GM13976 (cell line): ENCODE measurements at regions not wholly inside any gene's neighbourhood (a gene's known extent, or its start where the extent isn't known, plus 50 kb on each side); places are given as distances from the start of the nearest gene placed in this dataset.

ENCODE experiments used
- DNase-seq: peaks from one replicate; pipeline ENCODE4 v3.0.0; 2012; ENCODE audit warnings: low spot score
- in situ Hi-C: fragments of 300-500 bp; cut with MboI; formaldehyde crosslinking; loops from one replicate; pipeline ENCODE4 v1.12.0; 2022; ENCODE audit warnings: low sequenced_read_pairs, mixed read lengths, inconsistent platforms; ENCODE audit not compliant: unreplicated experiment
- TF ChIP-seq, protein P1 (sequence below): IDR thresholded peaks from 2 replicates; pipeline ENCODE4 v1.5.1; 2012; ENCODE audit warnings: borderline replicate concordance, mild to moderate bottlenecking; ENCODE audit not compliant: insufficient read depth; ENCODE audit errors: extremely low read depth, missing control alignments, control extremely low read depth

DNA sequence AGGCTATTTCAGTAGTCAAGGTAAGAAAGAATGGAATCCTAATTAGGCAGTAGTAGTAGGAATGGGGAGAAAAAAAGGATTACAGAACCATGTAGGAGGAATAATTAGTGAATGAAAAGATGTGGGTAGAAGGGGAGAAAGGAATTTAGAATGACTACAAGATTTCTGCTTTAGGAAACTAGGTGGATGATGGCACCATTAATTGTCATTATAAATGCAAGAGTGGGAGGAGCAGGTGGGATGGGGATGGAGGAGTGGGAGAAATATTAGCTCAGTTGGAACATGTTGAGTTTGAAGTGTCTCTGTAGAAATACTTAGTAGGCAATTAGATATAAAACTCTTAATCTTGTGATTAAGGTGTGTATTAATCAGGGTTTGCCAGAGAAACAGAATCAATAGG is 50.0 kb upstream of the C21orf91 start:
- in situ Hi-C loops, result no loop called here
- TF ChIP-seq, protein P1, sequence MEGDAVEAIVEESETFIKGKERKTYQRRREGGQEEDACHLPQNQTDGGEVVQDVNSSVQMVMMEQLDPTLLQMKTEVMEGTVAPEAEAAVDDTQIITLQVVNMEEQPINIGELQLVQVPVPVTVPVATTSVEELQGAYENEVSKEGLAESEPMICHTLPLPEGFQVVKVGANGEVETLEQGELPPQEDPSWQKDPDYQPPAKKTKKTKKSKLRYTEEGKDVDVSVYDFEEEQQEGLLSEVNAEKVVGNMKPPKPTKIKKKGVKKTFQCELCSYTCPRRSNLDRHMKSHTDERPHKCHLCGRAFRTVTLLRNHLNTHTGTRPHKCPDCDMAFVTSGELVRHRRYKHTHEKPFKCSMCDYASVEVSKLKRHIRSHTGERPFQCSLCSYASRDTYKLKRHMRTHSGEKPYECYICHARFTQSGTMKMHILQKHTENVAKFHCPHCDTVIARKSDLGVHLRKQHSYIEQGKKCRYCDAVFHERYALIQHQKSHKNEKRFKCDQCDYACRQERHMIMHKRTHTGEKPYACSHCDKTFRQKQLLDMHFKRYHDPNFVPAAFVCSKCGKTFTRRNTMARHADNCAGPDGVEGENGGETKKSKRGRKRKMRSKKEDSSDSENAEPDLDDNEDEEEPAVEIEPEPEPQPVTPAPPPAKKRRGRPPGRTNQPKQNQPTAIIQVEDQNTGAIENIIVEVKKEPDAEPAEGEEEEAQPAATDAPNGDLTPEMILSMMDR, result no peak

More for the DNA sequence above, 50.0 kb upstream of the C21orf91 start:
- DNase-seq, result no peak
